ENCODE measurements at regions not wholly inside any gene's neighbourhood (a gene's known extent, or its start where the extent isn't known, plus 50 kb on each side); places are given as distances from the start of the nearest gene placed in this dataset.
"Not testable (repeated sequence)": the region's sequence is repeated elsewhere in the genome, so short reads cannot be mapped to it uniquely, and the experiment has no call there.

DNA sequence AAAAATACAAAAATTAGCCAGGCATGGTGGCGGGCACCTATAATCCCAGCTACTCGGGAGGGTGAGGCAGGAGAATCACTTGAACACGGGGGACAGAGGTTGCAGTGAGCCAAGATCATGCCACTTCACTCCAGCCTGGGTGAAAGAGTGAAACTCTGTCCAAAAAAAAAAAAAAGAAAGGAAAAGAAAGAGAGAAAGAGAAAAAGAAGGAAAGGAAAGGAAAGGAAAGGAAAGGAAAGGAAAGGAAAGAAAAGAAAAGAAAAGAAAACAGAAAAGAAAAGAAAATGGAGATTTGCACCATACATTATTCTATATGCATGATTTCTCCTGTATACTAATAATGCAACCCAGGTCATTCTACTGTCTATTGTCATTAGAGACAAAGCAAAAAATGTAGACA lies 421.5 kb downstream of the PCDH19 start:
- POLR2A ChIA-PET; H3K4me1 Mint-ChIP-seq; H3K36me3 Mint-ChIP-seq (ENCODE audit: low read depth); DNase-seq; H3K4me3 Mint-ChIP-seq; H3K27ac Mint-ChIP-seq; H3K9me3 Mint-ChIP-seq; H3K27me3 Mint-ChIP-seq; CTCF ChIA-PET: not testable (repeated sequence)

GRCh38 chrX:99973572-99974226 lies 436.4 kb downstream of the PCDH19 start:
- Mint-ChIP-seq H3K4me1 (no peaks in the 10 kb centered on the region), H3K36me3 (ENCODE audit: low read depth) (no peaks in the 10 kb centered on the region), H3K9me3 (no peaks in the 10 kb centered on the region), H3K27me3 (no peaks in the 10 kb centered on the region), H3K4me3 (no peak overlapping the region), H3K27ac (no peak overlapping the region)
- no peak for DNase-seq
- ChIA-PET CTCF (no interaction called here), POLR2A (no interaction called here)

DNA sequence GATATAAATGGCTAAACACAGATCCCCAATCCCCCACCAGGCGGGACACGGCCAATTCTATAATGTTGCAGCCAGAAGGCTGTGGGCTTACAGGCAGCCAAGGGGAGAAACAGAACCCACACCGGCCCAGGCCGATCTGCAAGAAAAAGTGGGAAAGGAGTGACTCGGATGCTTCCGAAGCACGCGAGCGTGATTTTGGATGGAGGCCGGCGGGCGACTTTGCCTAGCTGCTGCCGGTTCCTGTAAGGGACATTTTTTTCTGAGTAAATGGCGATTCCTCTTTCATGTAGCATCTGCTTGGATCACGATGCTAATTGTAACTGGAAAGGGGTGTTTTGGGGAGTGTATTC lies 470.2 kb downstream of the PCDH19 start:
- Mint-ChIP-seq H3K27ac (no peak overlapping the region), H3K27me3 (no peaks in the 10 kb centered on the region), H3K4me3 (no peak overlapping the region), H3K36me3 (ENCODE audit: low read depth) (no peaks in the 10 kb centered on the region), H3K9me3 (no peaks in the 10 kb centered on the region), H3K4me1 (no peaks in the 10 kb centered on the region)
- ChIA-PET POLR2A (no interaction called here), CTCF (no interaction called here)
- no peak for DNase-seq

GRCh38 chrX:99939206-99939882 lies 470.7 kb downstream of the PCDH19 start:
- DNase-seq, CTCF ChIA-PET: not testable (repeated sequence)

DNA sequence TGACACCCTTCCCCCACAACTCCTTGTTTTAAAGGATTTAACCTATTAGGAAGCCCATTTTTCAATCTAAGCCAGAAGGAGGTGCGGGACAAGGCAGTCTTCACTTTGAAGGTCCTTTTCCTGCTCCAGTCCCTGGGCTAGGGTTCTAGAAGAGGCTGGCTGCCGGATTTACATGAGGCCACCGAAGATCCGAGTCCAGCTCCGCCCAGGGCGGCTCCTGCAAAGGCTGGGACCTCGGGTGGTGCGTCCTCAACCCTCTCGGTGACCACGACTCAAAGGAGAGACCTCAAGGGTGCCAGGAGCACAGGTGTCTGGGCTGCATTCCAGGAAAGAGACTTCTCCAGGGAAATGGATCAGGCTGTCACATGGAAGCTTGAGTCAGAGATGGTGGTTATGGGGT lies 471.6 kb downstream of the PCDH19 start:
- Mint-ChIP-seq H3K4me3 (no peak overlapping the region), H3K4me1 (no peaks in the 10 kb centered on the region), H3K27ac (no peak overlapping the region), H3K27me3 (no peaks in the 10 kb centered on the region), H3K9me3 (no peaks in the 10 kb centered on the region), H3K36me3 (ENCODE audit: low read depth) (no peaks in the 10 kb centered on the region)
- ChIA-PET CTCF (no interaction called here), POLR2A (no interaction called here)
- no peak for DNase-seq

More at GRCh38 chrX:99939206-99939882, 470.7 kb downstream of the PCDH19 start:
- POLR2A ChIA-PET; H3K9me3 Mint-ChIP-seq; H3K36me3 Mint-ChIP-seq (ENCODE audit: low read depth); H3K27ac Mint-ChIP-seq; H3K27me3 Mint-ChIP-seq; H3K4me3 Mint-ChIP-seq; H3K4me1 Mint-ChIP-seq: not testable (repeated sequence)

GRCh38 chrX:99933865-99934264 lies 476.2 kb downstream of the PCDH19 start:
- Mint-ChIP-seq H3K36me3 (ENCODE audit: low read depth) (no peaks in the 10 kb centered on the region), H3K27me3 (no peaks in the 10 kb centered on the region), H3K4me1 (no peaks in the 10 kb centered on the region), H3K4me3 (no peak overlapping the region), H3K27ac (no peak overlapping the region), H3K9me3 (no peaks in the 10 kb centered on the region)
- POLR2A ChIA-PET = no interaction called here
- CTCF ChIA-PET = no interaction called here
- no peak for DNase-seq

DNA sequence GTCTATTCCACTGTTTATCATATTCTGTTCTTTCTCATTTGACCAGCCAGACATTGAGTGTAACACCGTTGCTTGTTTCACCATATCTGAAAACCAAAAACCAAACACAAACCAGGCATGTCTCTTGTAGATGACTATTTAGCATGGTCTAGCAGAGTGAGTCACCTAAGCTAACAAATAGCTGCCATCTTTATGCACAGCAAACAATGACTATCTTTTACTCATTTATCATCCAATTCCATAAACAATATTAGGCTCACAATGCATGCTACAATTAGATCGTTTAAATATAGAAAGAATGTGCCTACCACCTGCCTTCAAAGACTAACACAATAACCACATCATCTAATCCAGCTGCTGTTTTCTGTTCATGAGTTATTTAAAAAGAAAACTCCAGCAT lies 495.4 kb downstream of the PCDH19 start:
- H3K9me3 Mint-ChIP-seq = no peaks in the 10 kb centered on the region
- no peak overlapping the region for H3K4me3 Mint-ChIP-seq
- no peak for DNase-seq
- H3K4me1 Mint-ChIP-seq = no peaks in the 10 kb centered on the region
- no peaks in the 10 kb centered on the region for H3K36me3 Mint-ChIP-seq (ENCODE audit: low read depth)
- no peak overlapping the region for H3K27ac Mint-ChIP-seq
- CTCF ChIA-PET = no interaction called here
- H3K27me3 Mint-ChIP-seq = no peaks in the 10 kb centered on the region
- POLR2A ChIA-PET = no interaction called here

DNA sequence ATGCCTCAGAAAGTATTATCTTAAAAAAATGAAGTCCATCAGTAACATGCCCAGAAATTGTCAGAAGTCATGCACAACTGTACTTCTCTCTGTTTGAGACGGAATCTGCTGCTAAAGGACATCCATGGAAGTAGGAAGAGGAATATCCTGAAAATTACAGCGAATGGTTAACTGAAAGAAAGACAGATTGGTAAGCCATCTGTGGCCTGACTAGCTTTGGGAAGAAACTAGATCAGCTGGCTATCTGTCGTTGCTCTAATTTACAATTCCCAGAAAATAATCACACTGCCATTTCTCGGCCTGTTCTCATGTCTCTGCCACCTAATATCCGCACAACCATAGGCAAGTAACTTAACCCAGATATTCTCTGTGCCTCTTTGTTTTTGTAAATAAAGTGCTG lies 496.5 kb downstream of the PCDH19 start:
- POLR2A ChIA-PET = no interaction called here
- Mint-ChIP-seq H3K27me3 (no peaks in the 10 kb centered on the region), H3K4me1 (no peaks in the 10 kb centered on the region), H3K36me3 (ENCODE audit: low read depth) (no peaks in the 10 kb centered on the region), H3K4me3 (no peak overlapping the region), H3K27ac (no peak overlapping the region), H3K9me3 (no peaks in the 10 kb centered on the region)
- CTCF ChIA-PET = no interaction called here
- no peak for DNase-seq

DNA sequence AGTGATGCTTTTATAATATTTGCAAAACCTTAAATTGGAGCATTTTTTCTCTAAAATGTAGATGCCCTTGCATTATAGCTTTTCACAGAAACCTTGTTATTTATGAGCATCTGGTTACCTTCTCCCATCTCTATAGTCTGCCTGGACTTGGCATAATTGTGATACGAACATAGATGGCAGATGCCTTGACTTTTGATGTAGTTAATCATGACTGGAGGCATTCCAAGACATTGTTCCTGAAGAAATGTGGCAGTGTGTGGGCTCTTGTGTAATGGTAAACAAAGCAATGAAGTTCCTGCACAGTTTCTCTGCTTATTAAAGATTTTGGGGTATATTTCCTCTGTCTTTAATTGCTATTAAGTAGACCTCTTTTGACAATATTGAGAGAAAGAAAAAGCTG lies 500.1 kb downstream of the PCDH19 start:
- Mint-ChIP-seq H3K27me3 (no peaks in the 10 kb centered on the region), H3K27ac (no peak overlapping the region), H3K9me3 (no peaks in the 10 kb centered on the region), H3K4me3 (no peak overlapping the region), H3K36me3 (ENCODE audit: low read depth) (no peaks in the 10 kb centered on the region), H3K4me1 (no peaks in the 10 kb centered on the region)
- ChIA-PET POLR2A (no interaction called here), CTCF (no interaction called here)
- no peak for DNase-seq

DNA sequence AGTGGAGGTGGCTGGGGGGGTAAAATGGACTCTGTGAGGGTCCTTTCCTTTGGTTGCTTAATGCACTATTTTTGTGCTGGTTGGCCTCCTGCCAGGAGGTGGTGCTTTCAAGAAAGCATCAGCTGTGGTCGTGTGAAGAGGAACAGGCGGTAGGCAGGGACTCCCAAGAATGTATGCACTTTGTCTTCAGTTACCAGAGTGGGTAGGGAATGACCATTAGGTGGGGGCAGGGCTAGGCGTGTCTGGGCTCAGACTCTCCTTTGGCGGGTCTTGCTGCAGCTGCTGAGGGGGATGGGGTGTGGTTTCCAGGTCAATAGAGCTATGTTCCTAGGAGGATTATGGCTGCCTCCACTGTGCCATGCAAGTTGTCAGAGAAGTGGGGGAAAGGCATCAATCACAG lies 509.0 kb downstream of the PCDH19 start:
- Mint-ChIP-seq H3K27ac (no peak overlapping the region), H3K4me1 (no peaks in the 10 kb centered on the region), H3K9me3 (no peaks in the 10 kb centered on the region), H3K27me3 (no peaks in the 10 kb centered on the region), H3K36me3 (ENCODE audit: low read depth) (no peaks in the 10 kb centered on the region), H3K4me3 (no peak overlapping the region)
- CTCF ChIA-PET = no interaction called here
- no peak for DNase-seq
- POLR2A ChIA-PET = no interaction called here

DNA sequence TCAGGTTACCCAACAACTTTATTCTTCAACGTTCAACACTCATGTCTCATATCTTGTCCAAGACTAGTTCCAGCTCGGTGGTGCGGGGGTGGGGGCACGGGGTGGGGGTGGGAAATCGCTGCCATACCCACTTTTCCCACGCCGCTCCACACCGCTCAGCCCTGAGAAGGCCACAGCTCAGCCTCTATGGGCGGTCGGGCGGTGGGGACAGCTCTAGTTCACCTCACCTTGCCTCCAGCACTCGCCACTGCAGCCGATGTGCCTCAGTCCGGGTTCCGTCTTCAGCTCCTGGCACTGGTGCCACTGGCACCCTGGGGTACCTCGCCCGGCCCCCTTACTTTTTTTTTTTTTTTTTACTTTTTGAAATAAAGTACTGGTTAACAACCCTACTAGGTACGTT lies 522.2 kb downstream of the PCDH19 start:
- Mint-ChIP-seq H3K27ac (no peak overlapping the region), H3K9me3 (no peaks in the 10 kb centered on the region), H3K36me3 (ENCODE audit: low read depth) (no peaks in the 10 kb centered on the region), H3K4me1 (no peaks in the 10 kb centered on the region), H3K27me3 (no peaks in the 10 kb centered on the region), H3K4me3 (no peak overlapping the region)
- ChIA-PET CTCF (no interaction called here), POLR2A (no interaction called here)
- DNase-seq = no peak

- Mint-ChIP-seq H3K4me1 (no peaks in the 10 kb centered on the region), H3K27ac (no peak overlapping the region), H3K4me3 (no peak overlapping the region), H3K9me3 (no peaks in the 10 kb centered on the region), H3K27me3 (no peaks in the 10 kb centered on the region), H3K36me3 (ENCODE audit: low read depth) (no peaks in the 10 kb centered on the region)
- POLR2A ChIA-PET = no interaction called here
- DNase-seq = no peak
- CTCF ChIA-PET = no interaction called here
Measured at GRCh38 chrX:99857455-99857854, 552.6 kb downstream of the PCDH19 start.

DNA sequence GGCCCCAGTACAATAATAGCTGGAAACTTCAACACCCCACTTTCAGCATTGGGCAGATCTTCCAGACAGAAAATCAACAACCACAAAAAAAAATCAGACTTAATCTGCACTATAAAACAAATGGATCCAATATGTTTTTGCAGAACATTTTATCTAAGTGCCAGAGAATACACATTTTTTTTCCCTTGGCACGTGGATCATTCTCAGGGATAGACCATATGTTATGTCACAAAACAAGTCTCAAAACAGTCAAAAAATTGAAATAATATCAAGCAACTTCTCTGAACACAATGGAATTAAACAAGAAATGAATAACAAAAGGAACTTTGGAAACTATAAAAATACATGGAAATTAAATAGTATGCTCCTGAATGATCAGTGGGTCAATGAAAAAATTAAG lies 576.3 kb downstream of the PCDH19 start:
- DNase-seq = no peak
- Mint-ChIP-seq H3K4me1 (no peaks in the 10 kb centered on the region), H3K27ac (no peak overlapping the region), H3K27me3 (no peaks in the 10 kb centered on the region), H3K4me3 (no peak overlapping the region), H3K9me3 (peaks cover 3% of the 10 kb centered on the region), H3K36me3 (ENCODE audit: low read depth) (no peaks in the 10 kb centered on the region)
- POLR2A ChIA-PET = no interaction called here
- CTCF ChIA-PET = no interaction called here

DNA sequence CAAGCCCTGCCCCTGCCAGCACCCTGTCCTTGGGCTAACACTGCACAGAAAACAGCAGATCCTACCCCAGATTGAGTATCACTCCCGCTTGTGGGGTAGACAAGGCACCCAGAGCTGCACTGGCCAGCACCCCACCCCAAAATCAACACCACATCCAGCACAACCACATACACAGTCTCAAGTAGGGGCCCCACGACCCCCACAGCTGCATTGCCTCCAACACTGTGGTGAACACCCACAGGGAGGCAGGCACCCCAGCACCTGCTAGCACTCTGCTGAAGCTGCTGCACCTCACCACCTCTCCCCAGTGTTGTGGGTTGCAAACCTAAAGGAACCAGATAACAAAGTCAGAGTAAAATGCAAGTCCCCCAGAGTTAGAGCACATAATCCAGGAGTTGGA lies 589.9 kb downstream of the PCDH19 start:
- no peaks in the 10 kb centered on the region for H3K4me1 Mint-ChIP-seq
- CTCF ChIA-PET = no interaction called here
- no peaks in the 10 kb centered on the region for H3K27me3 Mint-ChIP-seq
- no peaks in the 10 kb centered on the region for H3K36me3 Mint-ChIP-seq (ENCODE audit: low read depth)
- POLR2A ChIA-PET = no interaction called here
- no peak overlapping the region for H3K4me3 Mint-ChIP-seq
- no peaks in the 10 kb centered on the region for H3K9me3 Mint-ChIP-seq
- no peak for DNase-seq
- H3K27ac Mint-ChIP-seq = no peak overlapping the region
